HepG2 (cell line): ENCODE measurements at regions not wholly inside any gene's neighbourhood (a gene's known extent, or its start where the extent isn't known, plus 50 kb on each side); places are given as distances from the start of the nearest gene placed in this dataset.

Source experiments
- ARID3A ChIP-seq: IDR thresholded peaks from 2 replicates; pipeline ENCODE4 v1.6.1; 2012; ENCODE audit warnings: low read depth, low read length, improper control_type of control experiment
- EZH2 ChIP-seq: conservative IDR thresholded peaks from 2 replicates; pipeline ENCODE4 v1.6.1; 2012; ENCODE audit warnings: mild to moderate bottlenecking, low read depth, low read length, moderate library complexity
- JUND ChIP-seq: sonication (generic); formaldehyde crosslinking; IDR thresholded peaks from 2 replicates; pipeline ENCODE4 v1.8.0; 2022; ENCODE audit warnings: mild to moderate bottlenecking, missing genetic modification reagents
- MED1 ChIP-seq: sonication (generic); formaldehyde crosslinking; IDR thresholded peaks from 2 replicates; pipeline ENCODE4 v1.4.0; 2020; ENCODE audit warnings: missing genetic modification reagents
- NFIC ChIP-seq: IDR thresholded peaks from 2 replicates; pipeline ENCODE4 v1.6.1; 2012; ENCODE audit warnings: mild to moderate bottlenecking, low read length, inconsistent platforms
- SIN3A ChIP-seq: IDR thresholded peaks from 2 replicates; pipeline ENCODE4 v1.6.1; 2011; ENCODE audit warnings: low read depth, mild to moderate bottlenecking, control low read depth, low read length, borderline replicate concordance
- SMAD1 ChIP-seq: sonication (generic); formaldehyde crosslinking; IDR thresholded peaks from 2 replicates; pipeline ENCODE4 v1.4.0; 2020; ENCODE audit warnings: missing genetic modification reagents, low read depth, mild to moderate bottlenecking, borderline replicate concordance
- TF ChIP-seq, protein P1 (sequence below): sonication (generic); formaldehyde crosslinking; IDR thresholded peaks from 2 replicates; pipeline ENCODE4 v1.5.0; 2020; ENCODE audit warnings: mild to moderate bottlenecking, missing genetic modification reagents, moderate library complexity

- no peak for TF ChIP-seq ARID3A
- no peak for TF ChIP-seq JUND (CRISPR knock-in tag)
- TF ChIP-seq, protein P1, sequence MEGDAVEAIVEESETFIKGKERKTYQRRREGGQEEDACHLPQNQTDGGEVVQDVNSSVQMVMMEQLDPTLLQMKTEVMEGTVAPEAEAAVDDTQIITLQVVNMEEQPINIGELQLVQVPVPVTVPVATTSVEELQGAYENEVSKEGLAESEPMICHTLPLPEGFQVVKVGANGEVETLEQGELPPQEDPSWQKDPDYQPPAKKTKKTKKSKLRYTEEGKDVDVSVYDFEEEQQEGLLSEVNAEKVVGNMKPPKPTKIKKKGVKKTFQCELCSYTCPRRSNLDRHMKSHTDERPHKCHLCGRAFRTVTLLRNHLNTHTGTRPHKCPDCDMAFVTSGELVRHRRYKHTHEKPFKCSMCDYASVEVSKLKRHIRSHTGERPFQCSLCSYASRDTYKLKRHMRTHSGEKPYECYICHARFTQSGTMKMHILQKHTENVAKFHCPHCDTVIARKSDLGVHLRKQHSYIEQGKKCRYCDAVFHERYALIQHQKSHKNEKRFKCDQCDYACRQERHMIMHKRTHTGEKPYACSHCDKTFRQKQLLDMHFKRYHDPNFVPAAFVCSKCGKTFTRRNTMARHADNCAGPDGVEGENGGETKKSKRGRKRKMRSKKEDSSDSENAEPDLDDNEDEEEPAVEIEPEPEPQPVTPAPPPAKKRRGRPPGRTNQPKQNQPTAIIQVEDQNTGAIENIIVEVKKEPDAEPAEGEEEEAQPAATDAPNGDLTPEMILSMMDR (CRISPR knock-in tag), result no peak
- no peak for TF ChIP-seq SMAD1 (CRISPR knock-in tag)
- TF ChIP-seq SIN3A, result no peak
- TF ChIP-seq NFIC, result no peak
- TF ChIP-seq MED1, result no peak
- no peak for TF ChIP-seq EZH2
Measured at GRCh38 chr9:113678859-113679256, 197.3 kb upstream of the ZNF618 start.
